NCI-H2107 treated with DMSO at 0.1 percent for 48 hours (cell line): ENCODE measurements at regions not wholly inside any gene's neighbourhood (a gene's known extent, or its start where the extent isn't known, plus 50 kb on each side); places are given as distances from the start of the nearest gene placed in this dataset.

Source experiments
- DNase-seq: peaks from one replicate; lab custom pipeline; 2025; ENCODE audit not compliant: unreplicated experiment; lab: John Stamatoyannopoulos, UW

DNA sequence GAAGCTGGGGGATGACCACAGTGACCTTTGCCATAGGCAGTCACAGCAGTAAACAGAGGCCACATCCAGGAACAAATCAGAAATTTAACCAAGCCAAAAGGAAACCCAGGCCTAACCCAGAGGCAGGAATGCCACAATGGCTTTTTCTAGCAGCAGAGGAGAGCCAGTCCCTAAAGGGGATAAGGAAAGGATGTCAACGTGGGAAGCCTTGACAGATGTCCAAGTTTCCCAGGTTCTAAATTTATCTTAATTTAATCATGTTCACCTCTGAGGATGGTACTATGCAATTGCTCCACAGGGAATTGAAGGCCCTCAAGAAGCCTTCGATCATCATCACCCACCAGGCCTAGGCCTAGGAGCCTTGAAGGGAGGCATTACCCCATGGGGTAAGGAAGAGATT, 374.7 kb downstream of the TNS1 start:
- DNase-seq = no peak

DNA sequence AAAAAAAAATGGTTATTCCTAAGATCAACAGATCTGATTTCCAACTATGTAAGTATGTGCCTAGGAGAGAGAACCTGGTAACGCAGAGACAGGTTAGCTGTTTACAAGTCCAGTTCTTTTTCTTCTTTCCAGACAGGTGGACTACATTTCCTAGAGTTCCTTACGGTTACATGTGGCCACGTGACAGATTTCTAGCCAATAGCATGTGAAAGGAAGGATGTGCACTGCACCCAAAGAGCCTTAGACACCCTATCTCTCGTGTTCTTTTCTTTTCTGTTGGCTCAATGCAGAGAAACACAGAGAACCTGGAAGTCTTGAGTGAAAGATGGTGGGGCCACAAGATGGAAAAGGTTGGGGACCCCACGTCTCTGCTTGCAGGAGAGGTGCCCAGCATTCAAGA, 375.9 kb downstream of the TNS1 start:
- no peak for DNase-seq

DNA sequence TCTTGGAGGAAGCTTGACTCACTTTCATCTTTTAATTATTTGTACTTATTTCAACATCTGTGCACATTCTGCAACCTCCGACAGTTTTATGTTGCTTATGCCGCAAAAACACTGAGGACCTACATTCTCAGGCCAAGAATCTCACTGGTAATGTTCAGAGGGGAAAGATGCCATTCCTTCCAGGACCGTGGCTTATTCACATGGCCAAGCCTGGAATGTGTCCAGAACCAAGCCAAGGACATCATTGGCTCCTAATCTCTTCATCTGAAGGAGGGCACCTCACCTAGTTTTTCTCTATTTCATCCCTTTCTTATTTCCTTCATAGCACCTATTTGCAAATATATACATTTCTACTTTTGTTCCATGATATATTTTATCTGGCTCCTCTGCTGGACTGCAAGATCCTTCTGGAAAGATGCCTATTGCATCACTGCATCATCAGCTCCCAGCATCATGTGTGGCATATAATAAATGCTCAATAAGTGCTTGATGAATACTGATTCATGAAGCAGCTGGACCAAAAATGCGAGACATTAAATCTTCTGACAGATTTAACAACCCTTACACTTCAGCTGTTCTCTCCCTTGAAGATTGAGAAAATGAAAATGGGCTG, 377.1 kb downstream of the TNS1 start:
- no peak for DNase-seq

DNA sequence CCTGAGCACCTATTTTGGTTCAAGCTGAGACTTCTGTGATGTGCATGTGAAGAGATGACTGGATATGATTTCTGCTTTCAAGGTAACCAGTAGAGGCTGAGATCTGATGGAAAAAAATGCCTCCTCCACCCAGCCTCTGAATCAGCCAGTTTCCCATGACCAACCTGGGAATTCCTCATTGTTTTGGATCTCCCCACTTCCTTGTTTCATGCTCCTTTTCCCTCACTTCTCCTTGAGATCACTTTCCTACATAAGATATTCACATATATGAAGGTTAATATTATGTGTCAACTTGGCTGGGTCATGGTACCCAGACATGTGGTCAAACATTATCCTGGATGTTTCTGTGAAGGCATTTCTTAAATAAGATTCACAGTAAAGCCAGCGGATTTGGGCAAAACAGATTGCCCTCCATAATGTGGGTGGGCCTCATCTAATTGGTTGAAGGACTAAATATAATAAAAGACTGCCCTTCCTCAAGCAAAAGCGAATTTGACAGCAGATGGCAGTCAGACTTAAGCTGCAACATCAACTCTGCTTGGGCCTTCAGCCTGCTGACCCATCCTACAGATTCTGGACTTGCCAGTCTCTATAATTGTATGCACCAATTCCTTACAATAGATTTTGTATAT, 379.4 kb downstream of the TNS1 start:
- DNase-seq = no peak

DNA sequence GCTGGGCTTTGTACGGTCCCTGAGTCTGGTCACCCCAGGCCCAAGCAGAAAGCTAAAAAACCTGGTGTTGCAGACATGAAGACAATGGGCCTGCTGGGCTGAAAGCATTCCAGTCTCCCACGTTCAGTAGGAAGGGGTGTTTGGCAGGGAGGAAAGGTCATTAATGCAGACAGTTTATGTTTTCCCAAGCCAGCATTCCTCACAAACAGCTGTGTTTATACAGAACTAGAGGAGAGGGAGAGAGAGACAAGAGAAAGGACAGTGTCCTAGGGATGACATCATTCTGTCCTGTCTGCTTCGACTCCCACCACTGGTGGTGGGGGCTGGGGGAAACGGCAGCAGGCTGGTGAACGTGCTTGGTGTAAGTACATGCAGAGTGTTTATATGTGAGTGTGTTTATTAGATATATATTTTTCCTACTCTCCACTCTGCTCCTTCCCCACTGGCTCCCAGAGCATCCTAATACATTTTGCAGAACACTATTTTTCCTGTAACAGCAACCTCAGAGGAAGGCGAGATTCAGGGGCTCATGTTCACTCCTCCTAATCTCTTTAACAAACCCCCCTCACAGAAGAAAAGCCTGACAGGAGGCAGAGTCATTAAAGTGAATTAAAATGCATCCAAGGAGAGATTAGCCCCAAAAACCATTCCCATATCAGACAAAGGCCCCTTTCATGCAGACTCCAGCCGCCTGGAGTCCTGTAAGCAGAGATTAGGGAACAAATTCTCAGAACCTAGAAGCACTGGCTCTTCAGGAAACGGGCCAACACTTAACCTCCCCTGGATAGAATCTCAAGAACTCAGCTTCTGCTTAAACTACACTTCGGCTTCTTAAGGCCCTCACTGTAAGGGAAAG, 380.4 kb downstream of the TNS1 start:
- peak; percentile 6 for DNase-seq

DNA sequence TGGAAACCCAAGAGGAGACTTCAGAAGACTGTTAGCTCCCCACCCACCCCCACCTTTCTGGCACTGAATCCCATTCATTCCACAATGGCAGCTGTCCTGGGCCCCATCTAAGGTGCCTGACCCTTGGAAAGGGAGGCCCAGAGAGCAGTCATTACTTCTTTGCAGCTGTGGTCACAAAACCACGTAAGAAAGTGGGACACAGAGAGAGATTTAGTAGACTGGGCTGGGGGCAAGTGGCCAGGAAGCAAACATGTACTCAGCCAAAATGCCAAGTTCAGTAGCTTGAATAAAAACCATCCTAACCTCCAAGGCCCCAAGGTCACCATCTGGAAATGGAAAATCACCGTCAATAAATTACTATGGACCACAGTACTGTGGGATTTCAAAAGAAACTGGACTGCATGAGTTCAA, 381.4 kb downstream of the TNS1 start:
- DNase-seq = no peak

DNA sequence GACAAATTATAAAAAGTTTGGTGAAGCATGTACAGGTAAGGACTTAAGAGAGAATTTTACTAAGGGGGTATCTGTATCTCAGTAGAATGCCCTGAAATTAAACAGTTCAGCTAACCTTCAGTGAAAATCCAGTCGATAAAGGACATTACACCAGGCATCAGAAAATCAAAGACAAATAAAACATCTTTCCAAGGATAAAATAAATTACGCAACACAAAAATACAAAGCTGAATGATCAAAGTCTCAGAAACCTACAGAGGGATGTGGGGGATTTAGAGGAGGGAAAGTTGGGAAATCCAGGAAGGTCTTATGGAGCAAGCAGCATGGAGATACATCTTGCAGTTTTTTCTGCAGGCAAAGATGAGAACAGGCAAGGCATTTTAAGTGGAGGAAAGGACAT, 384.1 kb downstream of the TNS1 start:
- no peak for DNase-seq

DNA sequence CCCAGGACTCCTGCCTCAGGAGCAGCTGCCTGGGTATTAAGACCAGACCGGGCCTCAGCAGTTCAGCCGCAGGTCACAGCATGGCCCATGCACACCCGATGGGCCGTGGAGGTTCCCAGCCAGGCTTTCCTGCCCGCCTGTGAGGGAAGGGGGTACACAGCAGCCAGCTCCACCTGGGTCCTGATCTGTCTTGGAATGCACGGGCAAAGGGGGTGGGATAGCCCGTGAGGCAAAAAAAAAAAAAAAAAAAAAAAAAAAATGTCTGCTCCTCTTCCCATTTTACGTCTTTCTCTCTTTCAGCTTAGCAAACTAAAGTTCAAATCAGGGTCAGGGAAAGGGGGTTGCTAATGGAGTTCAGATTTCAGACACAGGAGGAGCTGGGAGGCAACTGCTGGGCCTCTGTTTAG, 385.2 kb downstream of the TNS1 start:
- DNase-seq = no peak

DNA sequence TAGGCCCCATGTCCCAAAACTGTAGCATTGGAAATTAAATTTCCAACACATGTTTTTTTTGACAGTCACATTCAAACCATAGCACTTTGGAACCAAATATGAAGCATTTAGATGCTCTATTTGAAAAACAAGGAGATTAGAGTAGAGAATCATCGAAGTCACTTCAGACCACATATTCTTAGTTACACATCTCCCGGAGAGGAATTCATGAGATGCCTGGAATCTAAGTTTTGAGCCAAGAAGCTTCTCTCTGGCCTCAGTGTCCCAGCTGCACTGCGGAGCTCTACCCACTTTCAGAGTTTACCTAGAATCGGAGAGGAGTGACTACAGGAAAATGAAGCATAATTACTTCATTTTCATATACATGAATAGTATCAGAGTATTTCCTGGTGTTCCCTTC, 385.9 kb downstream of the TNS1 start:
- no peak for DNase-seq

DNA sequence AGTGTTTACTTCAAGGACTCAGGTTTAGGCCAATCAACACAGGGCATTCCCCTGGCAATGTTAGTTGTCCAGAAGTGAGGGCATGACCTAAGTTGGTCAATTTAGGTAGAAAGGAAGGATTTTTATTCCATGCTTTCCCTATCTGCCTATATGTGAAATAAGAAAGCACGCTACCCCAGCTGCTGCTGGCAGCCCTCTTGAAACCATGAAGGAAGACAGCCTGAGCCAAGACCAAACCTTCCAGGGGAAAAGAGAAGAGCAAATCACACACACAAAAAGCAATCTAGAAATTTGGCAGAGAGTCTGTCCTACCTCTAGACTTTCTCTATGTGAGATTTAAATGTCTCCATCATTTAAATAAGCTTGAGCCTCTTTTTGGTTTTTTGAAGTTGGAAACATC, 387.6 kb downstream of the TNS1 start:
- DNase-seq = no peak

DNA sequence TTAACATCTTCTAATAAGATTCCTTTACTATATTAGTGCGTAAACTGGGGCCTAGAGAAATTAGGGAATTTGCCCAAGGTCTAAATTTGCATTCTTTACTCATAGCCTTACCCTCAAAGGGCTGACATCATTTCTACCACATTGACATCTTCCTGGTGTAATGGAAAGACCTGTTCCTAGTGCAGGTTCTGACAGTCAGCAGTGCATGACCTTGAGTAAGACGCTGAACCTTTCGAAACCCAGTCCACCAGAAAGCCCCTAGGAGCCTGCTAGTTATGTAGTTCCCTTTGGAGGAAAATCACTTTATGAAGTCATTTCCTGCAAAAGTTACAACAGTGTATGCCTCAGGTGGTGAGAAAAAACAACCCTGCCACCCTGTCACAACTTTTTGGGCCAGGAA, 388.3 kb downstream of the TNS1 start:
- DNase-seq = no peak

DNA sequence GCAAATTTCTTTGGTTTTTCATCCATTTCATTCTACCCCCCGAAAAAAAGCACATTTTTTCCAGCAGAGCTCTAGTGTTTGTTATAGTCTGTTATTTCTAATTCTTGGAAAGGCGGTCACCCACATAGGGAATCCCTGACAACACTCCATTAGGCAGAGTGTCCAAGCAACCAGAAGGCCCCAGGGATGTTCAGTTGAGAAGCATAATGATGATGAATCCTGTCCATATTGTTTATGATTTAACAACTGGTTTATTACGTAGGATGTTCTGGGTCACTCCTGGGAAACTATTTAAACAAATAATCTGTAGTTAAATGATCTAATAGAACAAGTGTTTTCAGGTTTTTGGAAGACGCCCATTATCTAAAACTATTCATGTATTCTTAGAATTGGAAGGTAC, 388.7 kb downstream of the TNS1 start:
- no peak for DNase-seq

DNA sequence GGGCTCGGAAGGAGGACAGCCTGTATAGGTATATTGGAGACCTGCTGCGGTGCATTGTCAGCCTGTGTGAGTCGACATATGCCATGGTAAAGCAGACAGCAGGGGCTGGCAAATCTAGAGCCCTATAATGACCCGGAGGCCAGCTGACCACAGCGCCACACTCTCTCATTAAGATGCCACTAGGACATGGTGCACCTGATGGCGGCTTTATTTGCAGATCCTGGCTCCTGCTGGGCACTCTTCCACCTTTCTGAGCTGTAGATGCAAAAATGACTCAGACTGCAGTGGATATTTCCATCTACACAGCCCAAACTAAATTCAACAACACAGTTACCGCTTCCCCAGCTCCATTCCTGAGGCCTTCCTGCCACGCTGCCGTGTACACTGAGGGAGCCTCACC, 389.9 kb downstream of the TNS1 start:
- no peak for DNase-seq

DNA sequence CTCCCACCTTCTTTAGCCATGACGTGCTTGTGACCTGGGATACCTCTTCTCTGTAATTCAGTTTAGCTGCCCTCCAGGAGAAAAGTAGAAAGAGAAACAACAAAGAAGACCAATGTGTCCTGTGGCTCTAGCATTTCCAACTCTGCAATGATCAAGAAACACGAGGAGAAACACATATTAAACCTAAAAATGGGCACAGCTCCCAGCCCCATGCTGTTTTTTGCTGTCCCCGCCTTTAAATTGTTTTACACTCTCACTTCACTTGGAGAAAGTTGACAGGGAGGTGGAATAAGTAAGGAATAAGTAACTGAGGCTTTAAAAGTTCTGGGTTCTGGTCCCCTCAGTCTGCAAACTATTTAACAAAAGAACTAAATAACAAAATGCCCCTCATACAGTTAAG, 390.6 kb downstream of the TNS1 start:
- DNase-seq = no peak

DNA sequence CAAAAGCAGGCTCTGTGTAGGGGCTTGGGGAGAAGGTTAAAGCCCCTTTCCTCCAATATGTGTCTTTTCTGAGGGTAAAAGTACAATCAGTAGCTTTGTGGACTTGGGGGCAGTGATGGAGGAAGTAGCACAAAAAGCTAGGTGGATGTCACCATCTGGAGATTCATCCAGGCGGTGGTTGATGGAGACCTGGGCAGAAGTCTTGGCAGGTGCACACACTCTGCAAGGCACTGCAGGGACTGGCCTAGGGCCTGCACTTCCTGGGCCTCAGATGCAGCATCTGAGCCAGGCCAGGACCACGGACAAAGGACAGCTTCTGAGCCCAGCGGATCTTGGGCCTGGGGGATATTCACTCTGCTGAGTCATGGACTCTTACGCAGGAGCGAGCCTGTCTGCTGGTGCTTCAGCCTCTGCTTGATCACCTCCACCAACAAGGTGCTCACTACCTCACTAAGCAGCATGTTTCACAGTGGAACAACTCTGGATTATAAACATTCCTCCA, 391.1 kb downstream of the TNS1 start:
- no peak for DNase-seq

DNA sequence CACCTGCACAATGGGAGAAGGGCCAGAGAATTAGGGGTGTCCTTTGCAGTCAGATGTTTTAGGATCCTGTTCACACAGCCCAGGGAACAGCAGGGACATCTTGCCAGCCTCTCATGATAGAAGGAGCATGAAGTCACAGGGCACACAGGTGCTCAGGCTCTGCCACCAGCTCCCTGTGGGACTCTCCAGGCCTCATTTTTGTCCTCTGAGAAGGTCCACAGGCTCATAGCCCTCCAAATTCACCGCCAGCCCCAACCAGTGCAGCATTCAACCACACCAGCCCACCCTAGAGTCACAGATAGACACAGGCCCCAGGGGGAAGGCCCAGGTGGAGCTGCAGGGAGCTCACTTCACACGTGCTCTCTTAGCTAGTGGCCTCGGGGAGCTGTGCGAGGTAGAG, 391.7 kb downstream of the TNS1 start:
- no peak for DNase-seq

DNA sequence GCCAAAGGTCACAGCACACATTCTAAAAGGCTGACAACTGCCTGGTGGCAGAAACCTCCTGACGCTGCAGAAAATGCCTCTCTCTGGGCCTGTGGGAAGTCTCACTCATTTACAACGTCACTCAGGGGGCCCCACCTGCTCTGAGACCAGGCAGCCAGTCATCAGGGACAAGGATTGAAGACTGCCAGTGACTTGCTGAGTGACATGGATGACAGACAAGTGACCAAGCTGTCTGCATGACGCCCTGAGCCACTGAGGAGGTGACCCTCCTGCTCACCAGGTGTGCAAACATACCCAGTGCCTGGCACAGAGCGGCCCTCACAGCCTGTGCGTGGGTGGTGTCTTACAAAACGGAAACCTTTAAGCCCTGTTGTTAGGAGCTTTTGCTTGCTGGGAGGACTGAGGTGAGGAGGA, 392.4 kb downstream of the TNS1 start:
- DNase-seq = peak; percentile 38

DNA sequence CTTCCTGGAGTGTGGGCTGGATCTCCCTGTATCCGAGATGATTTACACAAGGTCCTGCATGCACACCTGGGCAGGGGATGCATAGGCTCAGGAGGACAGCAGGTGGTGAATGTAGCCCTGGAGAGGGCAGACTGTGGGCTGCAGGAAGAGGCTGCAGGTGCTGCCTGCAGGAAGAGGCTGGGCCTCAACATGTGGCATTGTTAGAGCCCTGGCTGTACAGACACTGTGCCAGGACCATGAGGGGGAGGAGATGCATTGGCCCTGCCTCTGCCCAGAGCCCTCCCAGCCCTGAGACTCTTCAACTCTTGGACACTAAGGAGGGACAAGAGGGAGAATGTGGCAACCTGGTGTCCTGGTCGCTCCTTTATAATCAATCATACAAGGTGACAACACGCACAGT, 392.8 kb downstream of the TNS1 start:
- no peak for DNase-seq

DNA sequence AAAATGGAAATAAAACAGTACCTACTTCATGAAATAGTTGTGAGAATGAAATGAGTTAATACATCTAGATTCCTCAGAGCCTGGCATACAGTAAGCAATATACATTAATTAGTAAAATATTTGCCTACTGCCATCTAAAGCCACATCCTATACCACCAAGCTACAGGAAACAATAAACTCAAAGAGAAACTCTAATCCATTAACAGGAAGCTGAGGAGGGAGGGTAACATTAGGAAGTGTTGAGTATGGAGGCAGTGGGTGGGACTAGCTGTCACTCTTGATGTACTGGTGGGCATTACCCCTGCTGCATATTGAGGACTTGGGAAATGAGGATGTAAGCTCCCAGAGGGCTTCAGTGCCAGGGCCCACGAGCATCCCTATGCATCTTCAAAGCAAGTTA, 396.5 kb downstream of the TNS1 start:
- no peak for DNase-seq

DNA sequence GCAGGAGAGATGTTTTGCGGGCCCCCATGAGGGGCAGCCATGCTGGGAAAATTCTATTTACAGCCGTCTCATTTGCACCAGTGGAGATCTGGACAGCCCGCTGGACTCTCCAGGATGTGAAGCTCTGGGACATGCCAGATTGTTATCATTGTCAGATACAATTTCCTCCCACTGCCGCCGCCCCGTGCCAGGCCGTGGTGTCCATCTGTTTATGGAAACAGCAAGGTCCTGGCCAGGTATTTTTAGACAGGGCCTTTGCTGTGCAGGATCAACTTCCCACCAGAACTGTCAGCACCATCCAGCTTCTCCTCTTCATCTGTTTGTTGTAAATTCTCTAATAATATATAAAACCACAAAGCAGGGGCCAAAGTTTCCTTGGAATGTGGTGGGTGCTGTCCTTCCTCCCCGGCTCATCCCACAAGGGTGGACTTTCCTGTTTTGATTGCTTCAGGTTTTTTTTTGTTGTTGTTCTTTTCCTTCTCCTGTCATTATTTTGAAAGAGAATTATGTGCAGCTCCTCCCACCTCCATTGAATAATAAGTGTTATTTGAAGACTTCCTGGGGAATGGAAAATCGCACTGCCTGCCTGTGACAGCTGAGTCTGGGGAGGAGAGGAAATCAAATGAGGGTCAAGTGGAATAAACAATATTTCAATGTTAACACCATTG, 398.1 kb downstream of the TNS1 start:
- DNase-seq = no peak

DNA sequence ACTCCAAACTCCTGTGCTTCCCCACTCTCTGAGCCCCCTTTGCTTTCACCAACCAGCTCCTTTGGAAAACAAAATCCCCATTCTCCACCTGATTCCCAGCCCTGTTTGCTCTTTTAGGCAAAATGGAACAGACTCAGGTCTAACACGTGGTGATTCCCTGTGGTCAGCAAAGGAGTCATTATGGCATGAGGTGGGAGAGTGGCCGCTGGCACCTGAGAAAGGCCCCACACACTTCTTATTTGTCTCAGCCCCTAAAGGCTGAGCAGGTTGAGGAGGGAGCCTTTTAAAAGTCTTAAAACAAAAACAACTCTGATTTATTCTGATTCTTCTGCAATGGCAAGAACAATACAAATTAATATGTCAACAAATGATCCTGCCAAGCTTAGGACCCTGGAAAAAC, 401.2 kb downstream of the TNS1 start:
- DNase-seq = no peak

DNA sequence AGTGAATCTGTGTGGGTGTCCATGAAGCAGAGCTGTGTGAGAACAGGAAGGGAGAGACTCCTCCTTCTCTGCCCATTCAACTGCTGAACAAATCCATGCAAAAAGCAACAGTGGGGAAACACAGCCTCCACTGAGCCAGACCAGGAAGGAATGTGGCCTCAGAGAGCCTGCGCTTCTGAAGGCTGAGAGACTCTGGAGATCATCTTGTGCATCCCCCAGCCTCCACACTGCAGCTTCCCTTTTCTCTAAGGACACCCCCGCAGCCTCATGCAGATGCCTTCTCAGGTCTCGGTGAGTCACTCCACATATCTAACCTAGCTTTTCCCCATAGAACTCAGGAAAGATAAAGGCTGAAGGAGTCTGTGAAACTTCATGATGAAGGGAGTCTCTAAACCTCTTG, 402.9 kb downstream of the TNS1 start:
- DNase-seq = no peak
